Ectodermal cell (in vitro differentiated cells): ENCODE measurements at regions not wholly inside any gene's neighbourhood (a gene's known extent, or its start where the extent isn't known, plus 50 kb on each side); places are given as distances from the start of the nearest gene placed in this dataset.
"Not testable (repeated sequence)": the region's sequence is repeated elsewhere in the genome, so short reads cannot be mapped to it uniquely, and the experiment has no call there.

Source experiments
- H3K27ac ChIP-seq: 2 replicates; pipeline ENCODE4 v1.7.0; 2013; ENCODE audit warnings: mild to moderate bottlenecking, low read depth, low read length; ENCODE audit not compliant: insufficient read depth, poor library complexity, severe bottlenecking
- H3K27me3 ChIP-seq: 2 replicates; pipeline ENCODE4 v1.7.0; 2013; ENCODE audit warnings: mild to moderate bottlenecking, low read length; ENCODE audit not compliant: insufficient read depth, control insufficient read depth, poor library complexity, severe bottlenecking
- H3K36me3 ChIP-seq: one replicate; pipeline ENCODE4 v1.7.0; 2013; ENCODE audit warnings: low read length; ENCODE audit not compliant: control insufficient read depth, insufficient read depth
- H3K4me1 ChIP-seq: one replicate; pipeline ENCODE4 v1.7.0; 2013; ENCODE audit warnings: low read length; ENCODE audit not compliant: control insufficient read depth, insufficient read depth
- H3K4me3 ChIP-seq: 2 replicates; pipeline ENCODE4 v1.7.0; 2013; ENCODE audit warnings: low read depth, low read length, control low read depth; ENCODE audit not compliant: insufficient read depth
- H3K9me3 ChIP-seq: 2 replicates; pipeline ENCODE4 v1.7.0; 2013; ENCODE audit warnings: mild to moderate bottlenecking, low read length, moderate library complexity; ENCODE audit not compliant: control insufficient read depth
- WGBS, 2 experiments: methylation state at CpG; one replicate each; pipeline ENCODE4 v1.1.7; 2013; ENCODE audit warnings: missing lambda C conversion rate in 2 of 2; 5-methylcytosine and 5-hydroxymethylcytosine counted together

GRCh38 chr14:98916036-98916435, 356.0 kb downstream of the BCL11B start:
- H3K27ac ChIP-seq = no peak overlapping the region
- no peaks in the 10 kb centered on the region for H3K36me3 ChIP-seq
- peaks cover 10% of the 10 kb centered on the region for H3K4me1 ChIP-seq
- H3K4me3 ChIP-seq = no peak overlapping the region
- 86 to 91% methylated on average over 4 of the region's 4 CpGs for WGBS, 2 experiments
- peaks cover 6% of the 10 kb centered on the region for H3K27me3 ChIP-seq
- H3K9me3 ChIP-seq = no peaks in the 10 kb centered on the region

- 82 to 86% methylated on average over 1 of the region's 1 CpG for WGBS, 2 experiments
- no peaks in the 10 kb centered on the region for H3K36me3 ChIP-seq
- H3K4me3 ChIP-seq = no peak overlapping the region
- no peaks in the 10 kb centered on the region for H3K9me3 ChIP-seq
- no peak overlapping the region for H3K27ac ChIP-seq
- H3K4me1 ChIP-seq = peaks cover 10% of the 10 kb centered on the region
- peaks cover 6% of the 10 kb centered on the region for H3K27me3 ChIP-seq
These were observed 355.5 kb downstream of the BCL11B start for GRCh38 chr14:98916476-98916875.

GRCh38 chr14:98919434-98919833, 352.6 kb downstream of the BCL11B start:
- H3K36me3 ChIP-seq = no peaks in the 10 kb centered on the region
- no peak overlapping the region for H3K27ac ChIP-seq
- peaks cover 6% of the 10 kb centered on the region for H3K27me3 ChIP-seq
- H3K4me1 ChIP-seq = peaks cover 10% of the 10 kb centered on the region
- WGBS, 2 experiments = 34 to 35% methylated on average over 2 of the region's 2 CpGs
- no peaks in the 10 kb centered on the region for H3K9me3 ChIP-seq
- H3K4me3 ChIP-seq = no peak overlapping the region

- H3K27me3 ChIP-seq, H3K36me3 ChIP-seq, H3K9me3 ChIP-seq, H3K4me1 ChIP-seq, H3K4me3 ChIP-seq, H3K27ac ChIP-seq: not testable (repeated sequence)
- WGBS, 2 experiments = 89 to 91% methylated on average over 2 to 3 of the region's 3 CpGs
These were observed 350.7 kb downstream of the BCL11B start for GRCh38 chr14:98921306-98921705.

GRCh38 chr14:98923596-98923995, 348.4 kb downstream of the BCL11B start:
- no peaks in the 10 kb centered on the region for H3K9me3 ChIP-seq

GRCh38 chr14:98924046-98924445, 348.0 kb downstream of the BCL11B start:
- 91 to 98% methylated on average over 8 of the region's 8 CpGs for WGBS, 2 experiments
- Histone ChIP-seq H3K4me1 (peaks cover 6% of the 10 kb centered on the region), H3K27me3 (peaks cover 2% of the 10 kb centered on the region), H3K9me3 (no peaks in the 10 kb centered on the region), H3K4me3 (no peak overlapping the region), H3K27ac (no peak overlapping the region), H3K36me3 (no peaks in the 10 kb centered on the region)

More at GRCh38 chr14:98923596-98923995, 348.4 kb downstream of the BCL11B start:
- WGBS, 2 experiments = 91% methylated on average over 1 of the region's 1 CpG; no CpG with 5 or more reads in 1 of the 2 experiments
- Histone ChIP-seq H3K4me3 (no peak overlapping the region), H3K36me3 (no peaks in the 10 kb centered on the region), H3K4me1 (peaks cover 6% of the 10 kb centered on the region), H3K27ac (no peak overlapping the region), H3K27me3 (peaks cover 6% of the 10 kb centered on the region)

GRCh38 chr14:98925354-98926040, 346.5 kb downstream of the BCL11B start:
- Histone ChIP-seq H3K27me3 (no peaks in the 10 kb centered on the region), H3K4me1 (no peaks in the 10 kb centered on the region), H3K36me3 (no peaks in the 10 kb centered on the region), H3K9me3 (no peaks in the 10 kb centered on the region), H3K27ac (no peak overlapping the region), H3K4me3 (no peak overlapping the region)
- WGBS, 2 experiments = 91 to 96% methylated on average over 7 of the region's 7 CpGs

- WGBS, 2 experiments = 96% methylated on average over 11 of the region's 11 CpGs
- no peaks in the 10 kb centered on the region for H3K27me3 ChIP-seq
- no peaks in the 10 kb centered on the region for H3K4me1 ChIP-seq
- H3K4me3 ChIP-seq = no peak overlapping the region
- H3K27ac ChIP-seq = no peak overlapping the region
- no peaks in the 10 kb centered on the region for H3K36me3 ChIP-seq
- H3K9me3 ChIP-seq = no peaks in the 10 kb centered on the region
These were observed 345.9 kb downstream of the BCL11B start for GRCh38 chr14:98926146-98926545.

GRCh38 chr14:98926801-98927200, 345.2 kb downstream of the BCL11B start:
- no peak overlapping the region for H3K27ac ChIP-seq
- WGBS, 2 experiments = 89 to 93% methylated on average over 4 of the region's 4 CpGs

GRCh38 chr14:98927986-98928385, 344.0 kb downstream of the BCL11B start:
- H3K36me3 ChIP-seq = no peaks in the 10 kb centered on the region
- 94% methylated on average over 9 of the region's 9 CpGs for WGBS, 2 experiments
- H3K9me3 ChIP-seq = no peaks in the 10 kb centered on the region
- H3K4me1 ChIP-seq = no peaks in the 10 kb centered on the region
- H3K27me3 ChIP-seq = no peaks in the 10 kb centered on the region
- H3K4me3 ChIP-seq = no peak overlapping the region
- H3K27ac ChIP-seq = no peak overlapping the region

More at GRCh38 chr14:98926801-98927200, 345.2 kb downstream of the BCL11B start:
- Histone ChIP-seq H3K4me1 (no peaks in the 10 kb centered on the region), H3K4me3 (no peak overlapping the region), H3K27me3 (no peaks in the 10 kb centered on the region), H3K36me3 (no peaks in the 10 kb centered on the region), H3K9me3 (no peaks in the 10 kb centered on the region)
